ENCODE measurements at regions not wholly inside any gene's neighbourhood (a gene's known extent, or its start where the extent isn't known, plus 50 kb on each side); places are given as distances from the start of the nearest gene placed in this dataset.

GRCh38 chr22:48606684-48607307, 1220.9 kb downstream of the BRD1 start:
- no peaks in the 10 kb centered on the region for H3K36me3 Mint-ChIP-seq (ENCODE audit: low read depth)
- peaks cover 6% of the 10 kb centered on the region for H3K9me3 Mint-ChIP-seq
- peaks cover 5% of the 10 kb centered on the region for H3K4me1 Mint-ChIP-seq
- H3K4me3 Mint-ChIP-seq, result no peak overlapping the region
- H3K27me3 Mint-ChIP-seq (ENCODE audit: low read depth), result no peaks in the 10 kb centered on the region
- no peak overlapping the region for H3K27ac Mint-ChIP-seq
- no peak for TF ChIP-seq CTCF (IDR thresholded peaks at IDR 0.05; ENCODE audit: unreplicated experiment in 3 of 3)

- Mint-ChIP-seq H3K9me3 (peaks cover 6% of the 10 kb centered on the region), H3K27ac (no peak overlapping the region), H3K27me3 (ENCODE audit: low read depth) (no peaks in the 10 kb centered on the region)
Measured at GRCh38 chr22:48605856-48606481, 1221.7 kb downstream of the BRD1 start.

GRCh38 chr22:48605125-48605524, 1222.5 kb downstream of the BRD1 start:
- no peaks in the 10 kb centered on the region for H3K36me3 Mint-ChIP-seq (ENCODE audit: low read depth)
- H3K9me3 Mint-ChIP-seq, result peaks cover 6% of the 10 kb centered on the region
- H3K4me1 Mint-ChIP-seq, result peaks cover 5% of the 10 kb centered on the region
- H3K27ac Mint-ChIP-seq, result no peak overlapping the region
- no peaks in the 10 kb centered on the region for H3K27me3 Mint-ChIP-seq (ENCODE audit: low read depth)
- TF ChIP-seq CTCF (IDR thresholded peaks at IDR 0.05; ENCODE audit: unreplicated experiment in 3 of 3), result no peak
- H3K4me3 Mint-ChIP-seq, result no peak overlapping the region

More at GRCh38 chr22:48605856-48606481, 1221.7 kb downstream of the BRD1 start:
- Mint-ChIP-seq H3K4me1 (peaks cover 5% of the 10 kb centered on the region), H3K36me3 (ENCODE audit: low read depth) (no peaks in the 10 kb centered on the region), H3K4me3 (no peak overlapping the region)
- TF ChIP-seq CTCF (IDR thresholded peaks at IDR 0.05; ENCODE audit: unreplicated experiment in 3 of 3), result no peak

- no peaks in the 10 kb centered on the region for H3K36me3 Mint-ChIP-seq (ENCODE audit: low read depth)
- peaks cover 6% of the 10 kb centered on the region for H3K9me3 Mint-ChIP-seq
- no peak overlapping the region for H3K4me3 Mint-ChIP-seq
- TF ChIP-seq CTCF (IDR thresholded peaks at IDR 0.05; ENCODE audit: unreplicated experiment in 3 of 3), result no peak
- H3K27ac Mint-ChIP-seq, result no peak overlapping the region
- H3K4me1 Mint-ChIP-seq, result peaks cover 5% of the 10 kb centered on the region
- peaks cover 3% of the 10 kb centered on the region for H3K27me3 Mint-ChIP-seq (ENCODE audit: low read depth)
Measured at GRCh38 chr22:48603621-48604320, 1223.9 kb downstream of the BRD1 start.

- Mint-ChIP-seq H3K4me3 (no peak overlapping the region), H3K36me3 (ENCODE audit: low read depth) (peaks cover 3% of the 10 kb centered on the region), H3K9me3 (peaks cover 6% of the 10 kb centered on the region), H3K4me1 (no peaks in the 10 kb centered on the region), H3K27ac (no peak overlapping the region), H3K27me3 (ENCODE audit: low read depth) (peaks cover 3% of the 10 kb centered on the region)
- TF ChIP-seq CTCF (IDR thresholded peaks at IDR 0.05; ENCODE audit: unreplicated experiment in 3 of 3), result no peak
Measured at GRCh38 chr22:48602805-48603518, 1224.7 kb downstream of the BRD1 start.

Measured in nephron (organoid).